Activated naive CD8-positive, alpha-beta T cell treated with anti-CD3 and anti-CD28 coated beads for 36 hours (primary cell): ENCODE measurements at regions not wholly inside any gene's neighbourhood (a gene's known extent, or its start where the extent isn't known, plus 50 kb on each side); places are given as distances from the start of the nearest gene placed in this dataset.

ENCODE experiments used
- DNase-seq: peaks from one replicate; pipeline ENCODE4 v3.0.0; 2021
- H3K27ac Mint-ChIP-seq: one replicate; pipeline ENCODE4 v1.8.0; 2022; ENCODE audit warnings: mild to moderate bottlenecking, moderate library complexity, mixed read lengths
- H3K27me3 Mint-ChIP-seq: one replicate; pipeline ENCODE4 v1.8.0; 2022; ENCODE audit warnings: mild to moderate bottlenecking, mixed read lengths
- H3K36me3 Mint-ChIP-seq: one replicate; pipeline ENCODE4 v1.8.0; 2021; ENCODE audit warnings: mild to moderate bottlenecking, mixed read lengths
- H3K4me1 Mint-ChIP-seq: one replicate; pipeline ENCODE4 v1.8.0; 2021; ENCODE audit warnings: mixed read lengths
- H3K4me3 Mint-ChIP-seq: one replicate; pipeline ENCODE4 v1.8.0; 2022; ENCODE audit warnings: mild to moderate bottlenecking, moderate library complexity, mixed read lengths
- H3K9me3 Mint-ChIP-seq: one replicate; pipeline ENCODE4 v1.8.0; 2022; ENCODE audit warnings: mixed read lengths

- no peak for DNase-seq
- H3K27me3 Mint-ChIP-seq, result peaks cover 14% of the 10 kb centered on the region
- H3K36me3 Mint-ChIP-seq, result no peaks in the 10 kb centered on the region
- H3K4me1 Mint-ChIP-seq, result no peaks in the 10 kb centered on the region
- no peak overlapping the region for H3K4me3 Mint-ChIP-seq
- H3K9me3 Mint-ChIP-seq, result peaks cover 2% of the 10 kb centered on the region
- no peak overlapping the region for H3K27ac Mint-ChIP-seq
Measured at GRCh38 chr10:120115959-120116358, 223.4 kb downstream of the SEC23IP start.

GRCh38 chr10:120121768-120122167 is 229.2 kb downstream of the SEC23IP start:
- Mint-ChIP-seq H3K36me3 (no peaks in the 10 kb centered on the region), H3K27me3 (peaks cover 9% of the 10 kb centered on the region), H3K27ac (no peak overlapping the region), H3K4me3 (no peak overlapping the region), H3K9me3 (peaks cover 2% of the 10 kb centered on the region), H3K4me1 (no peaks in the 10 kb centered on the region)
- DNase-seq, result no peak

- H3K27ac Mint-ChIP-seq, result no peak overlapping the region
- H3K9me3 Mint-ChIP-seq, result no peaks in the 10 kb centered on the region
- no peaks in the 10 kb centered on the region for H3K36me3 Mint-ChIP-seq
- no peak for DNase-seq
- H3K4me1 Mint-ChIP-seq, result no peaks in the 10 kb centered on the region
- no peak overlapping the region for H3K4me3 Mint-ChIP-seq
- H3K27me3 Mint-ChIP-seq, result peaks cover 16% of the 10 kb centered on the region
Measured at GRCh38 chr10:120131183-120131582, 238.7 kb downstream of the SEC23IP start.

- no peak for DNase-seq
Measured at GRCh38 chr10:120132811-120133210, 240.3 kb downstream of the SEC23IP start.

GRCh38 chr10:120138689-120139088 is 246.2 kb downstream of the SEC23IP start:
- no peak for DNase-seq
- H3K27ac Mint-ChIP-seq, result no peak overlapping the region
- no peaks in the 10 kb centered on the region for H3K9me3 Mint-ChIP-seq
- H3K36me3 Mint-ChIP-seq, result no peaks in the 10 kb centered on the region
- peaks cover 4% of the 10 kb centered on the region for H3K27me3 Mint-ChIP-seq
- no peak overlapping the region for H3K4me3 Mint-ChIP-seq
- H3K4me1 Mint-ChIP-seq, result no peaks in the 10 kb centered on the region

More at GRCh38 chr10:120132811-120133210, 240.3 kb downstream of the SEC23IP start:
- H3K9me3 Mint-ChIP-seq, result no peaks in the 10 kb centered on the region
- no peaks in the 10 kb centered on the region for H3K36me3 Mint-ChIP-seq
- peaks cover 9% of the 10 kb centered on the region for H3K27me3 Mint-ChIP-seq
- no peak overlapping the region for H3K27ac Mint-ChIP-seq
- no peak overlapping the region for H3K4me3 Mint-ChIP-seq
- no peaks in the 10 kb centered on the region for H3K4me1 Mint-ChIP-seq

GRCh38 chr10:120145107-120145506 is 252.6 kb downstream of the SEC23IP start:
- no peak overlapping the region for H3K4me3 Mint-ChIP-seq
- no peaks in the 10 kb centered on the region for H3K9me3 Mint-ChIP-seq
- no peak for DNase-seq

GRCh38 chr10:120156614-120157274 is 264.2 kb downstream of the SEC23IP start:
- H3K4me1 Mint-ChIP-seq, result no peaks in the 10 kb centered on the region
- peaks cover 8% of the 10 kb centered on the region for H3K9me3 Mint-ChIP-seq
- no peak for DNase-seq
- H3K4me3 Mint-ChIP-seq, result no peak overlapping the region
- H3K27ac Mint-ChIP-seq, result no peak overlapping the region
- H3K36me3 Mint-ChIP-seq, result no peaks in the 10 kb centered on the region
- peaks cover 28% of the 10 kb centered on the region for H3K27me3 Mint-ChIP-seq

More at GRCh38 chr10:120145107-120145506, 252.6 kb downstream of the SEC23IP start:
- Mint-ChIP-seq H3K4me1 (no peaks in the 10 kb centered on the region), H3K36me3 (no peaks in the 10 kb centered on the region), H3K27ac (no peak overlapping the region), H3K27me3 (peaks cover 17% of the 10 kb centered on the region)

- Mint-ChIP-seq H3K4me1 (no peaks in the 10 kb centered on the region), H3K9me3 (no peaks in the 10 kb centered on the region), H3K27ac (no peak overlapping the region), H3K36me3 (no peaks in the 10 kb centered on the region), H3K27me3 (no peaks in the 10 kb centered on the region), H3K4me3 (no peak overlapping the region)
- no peak for DNase-seq
Measured at GRCh38 chr10:120161111-120161510, 268.6 kb downstream of the SEC23IP start.

- H3K27me3 Mint-ChIP-seq, result peaks cover 6% of the 10 kb centered on the region
- H3K27ac Mint-ChIP-seq, result no peak overlapping the region
Measured at GRCh38 chr10:120162471-120162870, 269.9 kb downstream of the SEC23IP start.

GRCh38 chr10:120172356-120172755 is 279.8 kb downstream of the SEC23IP start:
- Mint-ChIP-seq H3K4me3 (no peak overlapping the region), H3K36me3 (no peaks in the 10 kb centered on the region), H3K9me3 (no peaks in the 10 kb centered on the region), H3K27ac (no peak overlapping the region), H3K4me1 (no peaks in the 10 kb centered on the region), H3K27me3 (peaks cover 22% of the 10 kb centered on the region)
- no peak for DNase-seq

More at GRCh38 chr10:120162471-120162870, 269.9 kb downstream of the SEC23IP start:
- no peaks in the 10 kb centered on the region for H3K36me3 Mint-ChIP-seq
- DNase-seq, result no peak
- no peak overlapping the region for H3K4me3 Mint-ChIP-seq
- no peaks in the 10 kb centered on the region for H3K9me3 Mint-ChIP-seq
- no peaks in the 10 kb centered on the region for H3K4me1 Mint-ChIP-seq

GRCh38 chr10:120174491-120174890 is 282.0 kb downstream of the SEC23IP start:
- H3K36me3 Mint-ChIP-seq, result no peaks in the 10 kb centered on the region
- H3K9me3 Mint-ChIP-seq, result no peaks in the 10 kb centered on the region

GRCh38 chr10:120177330-120177729 is 279.7 kb upstream of the PLPP4 start:
- Mint-ChIP-seq H3K4me3 (no peak overlapping the region), H3K36me3 (no peaks in the 10 kb centered on the region), H3K27me3 (peaks cover 6% of the 10 kb centered on the region), H3K4me1 (no peaks in the 10 kb centered on the region), H3K9me3 (no peaks in the 10 kb centered on the region), H3K27ac (no peak overlapping the region)
- no peak for DNase-seq

More at GRCh38 chr10:120174491-120174890, 282.0 kb downstream of the SEC23IP start:
- no peak overlapping the region for H3K4me3 Mint-ChIP-seq
- H3K27me3 Mint-ChIP-seq, result peaks cover 21% of the 10 kb centered on the region
- no peak overlapping the region for H3K27ac Mint-ChIP-seq
- no peaks in the 10 kb centered on the region for H3K4me1 Mint-ChIP-seq
- no peak for DNase-seq

- H3K9me3 Mint-ChIP-seq, result no peaks in the 10 kb centered on the region
- peaks cover 3% of the 10 kb centered on the region for H3K27me3 Mint-ChIP-seq
- no peak overlapping the region for H3K27ac Mint-ChIP-seq
- H3K4me3 Mint-ChIP-seq, result no peak overlapping the region
- no peak for DNase-seq
- H3K36me3 Mint-ChIP-seq, result no peaks in the 10 kb centered on the region
- no peaks in the 10 kb centered on the region for H3K4me1 Mint-ChIP-seq
Measured at GRCh38 chr10:120180160-120180559, 276.9 kb upstream of the PLPP4 start.

GRCh38 chr10:120181154-120181553 is 275.9 kb upstream of the PLPP4 start:
- no peak overlapping the region for H3K27ac Mint-ChIP-seq
- H3K4me1 Mint-ChIP-seq, result no peaks in the 10 kb centered on the region

GRCh38 chr10:120182431-120182830 is 274.6 kb upstream of the PLPP4 start:
- no peak overlapping the region for H3K27ac Mint-ChIP-seq
- DNase-seq, result no peak
- no peaks in the 10 kb centered on the region for H3K36me3 Mint-ChIP-seq
- H3K27me3 Mint-ChIP-seq, result peaks cover 7% of the 10 kb centered on the region
- no peaks in the 10 kb centered on the region for H3K4me1 Mint-ChIP-seq
- H3K9me3 Mint-ChIP-seq, result peaks cover 2% of the 10 kb centered on the region
- no peak overlapping the region for H3K4me3 Mint-ChIP-seq

More at GRCh38 chr10:120181154-120181553, 275.9 kb upstream of the PLPP4 start:
- no peak overlapping the region for H3K4me3 Mint-ChIP-seq
- H3K27me3 Mint-ChIP-seq, result peaks cover 3% of the 10 kb centered on the region
- no peak for DNase-seq
- H3K36me3 Mint-ChIP-seq, result no peaks in the 10 kb centered on the region
- H3K9me3 Mint-ChIP-seq, result no peaks in the 10 kb centered on the region

GRCh38 chr10:120183546-120183945 is 273.5 kb upstream of the PLPP4 start:
- Mint-ChIP-seq H3K27ac (no peak overlapping the region), H3K27me3 (peaks cover 7% of the 10 kb centered on the region), H3K36me3 (no peaks in the 10 kb centered on the region), H3K4me1 (no peaks in the 10 kb centered on the region), H3K4me3 (no peak overlapping the region), H3K9me3 (peaks cover 2% of the 10 kb centered on the region)
- DNase-seq, result no peak
